IMR-90 (cell line): ENCODE measurements at regions not wholly inside any gene's neighbourhood (a gene's known extent, or its start where the extent isn't known, plus 50 kb on each side); places are given as distances from the start of the nearest gene placed in this dataset.

ENCODE experiments used
- ATAC-seq: fragments of 200-7000 bp; cut with Tn5 transposase; 2 replicates; pipeline ENCODE4 v1.9.1; 2020; ENCODE audit warnings: low read depth, mild to moderate bottlenecking, moderate library complexity
- BruUV-seq: library from RNA; stranded (reverse); fragments of 400-500 nt; replicated peaks from 2 replicates; lab custom pipeline; 2021; lab: Mats Ljungman, UMichigan
- CTCF ChIA-PET: fragments of 300-600 bp; formaldehyde crosslinking; extraction: SDS; loops from one replicate; lab custom pipeline; 2021; ENCODE audit warnings: antibody characterized with exemption; lab: Yijun Ruan, JAX
- POLR2A ChIA-PET: fragments of 300-600 bp; sonication (Branson Sonifier 250); formaldehyde crosslinking; loops from one replicate; lab custom pipeline; 2022; ENCODE audit warnings: antibody characterized with exemption; ENCODE audit not compliant: unreplicated experiment; lab: Charles Lee
- DNase-seq: peaks from one replicate; pipeline ENCODE4 v3.0.0; 2013
- H2AFZ ChIP-seq: replicated peaks from 2 replicates; pipeline ENCODE3; 2013; ENCODE audit warnings: low read length, mild to moderate bottlenecking; ENCODE audit not compliant: poor library complexity
- H2AK5ac ChIP-seq: 2 replicates; pipeline ENCODE4 v1.6.1; 2013; ENCODE audit warnings: low read depth, low read length, inconsistent platforms
- H2AK9ac ChIP-seq: replicated peaks from 2 replicates; pipeline ENCODE3; 2013; ENCODE audit warnings: mild to moderate bottlenecking, low read depth, low read length, moderate library complexity; ENCODE audit not compliant: poor library complexity
- H2BK120ac ChIP-seq: 2 replicates; pipeline ENCODE4 v1.6.1; 2013; ENCODE audit warnings: low read depth, low read length, inconsistent platforms
- H2BK15ac ChIP-seq: 3 replicates; pipeline ENCODE4 v1.6.1; 2013; ENCODE audit warnings: low read depth, low read length, inconsistent platforms
- H2BK20ac ChIP-seq: 2 replicates; pipeline ENCODE4 v1.6.1; 2013; ENCODE audit warnings: low read depth, mild to moderate bottlenecking, inconsistent platforms, low read length, moderate library complexity
- H2BK5ac ChIP-seq: 2 replicates; pipeline ENCODE4 v1.6.1; 2013; ENCODE audit warnings: mild to moderate bottlenecking, low read depth, low read length, inconsistent platforms; ENCODE audit not compliant: poor library complexity, severe bottlenecking
- H3K14ac ChIP-seq: replicated peaks from 2 replicates; pipeline ENCODE4 v1.6.1; 2013; ENCODE audit warnings: low read depth, low read length, inconsistent platforms
- H3K18ac ChIP-seq: 2 replicates; pipeline ENCODE4 v1.6.1; 2013; ENCODE audit warnings: low read depth, low read length, control low read depth
- H3K23ac ChIP-seq: 2 replicates; pipeline ENCODE4 v1.6.1; 2013; ENCODE audit warnings: low read depth, low read length, inconsistent platforms
- H3K27ac ChIP-seq: 2 replicates; pipeline ENCODE4 v1.5.1; 2013; ENCODE audit warnings: mild to moderate bottlenecking, control low read depth, low read length; ENCODE audit not compliant: insufficient read depth
- H3K27me3 ChIP-seq: 2 replicates; pipeline ENCODE4 v1.6.1; 2013; ENCODE audit warnings: low read length; ENCODE audit not compliant: control insufficient read depth, insufficient read depth
- H3K36me3 ChIP-seq: 2 replicates; pipeline ENCODE4 v1.6.1; 2013; ENCODE audit warnings: low read length, mixed read lengths; ENCODE audit not compliant: control insufficient read depth, insufficient read depth
- H3K4ac ChIP-seq: 2 replicates; pipeline ENCODE4 v1.6.1; 2013; ENCODE audit warnings: low read depth, low read length, inconsistent platforms
- H3K4me1 ChIP-seq: 2 replicates; pipeline ENCODE4 v1.6.1; 2013; ENCODE audit warnings: low read length, mixed read lengths; ENCODE audit not compliant: control insufficient read depth, insufficient read depth
- H3K4me2 ChIP-seq: 2 replicates; pipeline ENCODE4 v1.6.1; 2013; ENCODE audit warnings: low read depth, mild to moderate bottlenecking, control low read depth, low read length, moderate library complexity
- H3K4me3 ChIP-seq: 2 replicates; pipeline ENCODE4 v1.5.1; 2013; ENCODE audit warnings: low read depth, mild to moderate bottlenecking, control low read depth, low read length, moderate library complexity; ENCODE audit not compliant: insufficient read depth
- H3K56ac ChIP-seq: 2 replicates; pipeline ENCODE4 v1.6.1; 2013; ENCODE audit warnings: low read length, inconsistent platforms; ENCODE audit not compliant: insufficient read depth; ENCODE audit errors: extremely low read depth
- H3K79me1 ChIP-seq, 2 experiments: 2 replicates each; pipeline ENCODE4 v1.6.1; 2013; ENCODE audit warnings: low read length in 2 of 2, inconsistent platforms in 1 of 2, low read depth in 1 of 2
- H3K9ac ChIP-seq: 2 replicates; pipeline ENCODE4 v1.6.1; 2013; ENCODE audit warnings: low read depth, low read length, control low read depth
- H3K9me1 ChIP-seq: 2 replicates; pipeline ENCODE4 v1.6.1; 2013; ENCODE audit warnings: low read length, inconsistent platforms; ENCODE audit not compliant: insufficient read depth
- H3K9me3 ChIP-seq: 2 replicates; pipeline ENCODE4 v1.6.1; 2013; ENCODE audit warnings: low read length; ENCODE audit not compliant: control insufficient read depth, insufficient read depth
- H4K20me1 ChIP-seq: 2 replicates; pipeline ENCODE4 v1.6.1; 2013; ENCODE audit warnings: low read length, inconsistent platforms; ENCODE audit not compliant: insufficient read depth
- H4K5ac ChIP-seq: 2 replicates; pipeline ENCODE4 v1.6.1; 2013; ENCODE audit warnings: mild to moderate bottlenecking, low read depth, low read length, control low read depth
- H4K8ac ChIP-seq, 2 experiments: 2 replicates each; pipeline ENCODE4 v1.6.1; 2013; ENCODE audit warnings: low read depth in 2 of 2, low read length in 2 of 2, control low read depth in 1 of 2, inconsistent platforms in 1 of 2
- H4K91ac ChIP-seq: 2 replicates; pipeline ENCODE4 v1.6.1; 2013; ENCODE audit warnings: low read depth, low read length, inconsistent platforms; ENCODE audit not compliant: insufficient read depth
- BHLHE40 ChIP-seq: fragments of 150-350 bp; IDR thresholded peaks from 2 replicates; pipeline ENCODE4 v1.6.1; 2016; ENCODE audit warnings: mild to moderate bottlenecking, low read depth, low read length
- FOS ChIP-seq: fragments of 150-350 bp; IDR thresholded peaks from 2 replicates; pipeline ENCODE4 v1.6.1; 2016; ENCODE audit warnings: low read depth, low read length
- MXI1 ChIP-seq: IDR thresholded peaks from 2 replicates; pipeline ENCODE4 v1.6.1; 2012; ENCODE audit warnings: low read depth, mild to moderate bottlenecking, low read length, moderate library complexity, borderline replicate concordance
- POLR2A ChIP-seq: IDR thresholded peaks from 2 replicates; pipeline ENCODE4 v1.6.1; 2012; ENCODE audit warnings: mild to moderate bottlenecking, low read depth, low read length
- RAD21 ChIP-seq: IDR thresholded peaks from 2 replicates; pipeline ENCODE4 v1.6.1; 2012; ENCODE audit warnings: low read length, improper control_type of control experiment
- RCOR1 ChIP-seq: IDR thresholded peaks from 2 replicates; pipeline ENCODE4 v1.6.1; 2012; ENCODE audit warnings: mild to moderate bottlenecking, low read length, improper control_type of control experiment; ENCODE audit not compliant: insufficient replicate concordance
- WGBS, 2 experiments: methylation state at CpG; one replicate each; pipeline versions ENCODE4 v1.1.5 to v1.1.7; 2013; ENCODE audit warnings: missing lambda C conversion rate in 2 of 2; ENCODE audit not compliant: insufficient read length in 1 of 2; ENCODE audit errors: extremely low coverage in 2 of 2; 5-methylcytosine and 5-hydroxymethylcytosine counted together
- dilution Hi-C: fragments of 300-500 bp; cut with HindIII; formaldehyde crosslinking; loops from one replicate; pipeline ENCODE4 v1.14.3; 2018; ENCODE audit warnings: low sequenced_read_pairs; ENCODE audit not compliant: unreplicated experiment
- in situ Hi-C: fragments of 300-500 bp; cut with MboI; formaldehyde crosslinking; loops from 3 replicates; pipeline ENCODE4 v1.14.3; 2019; ENCODE audit warnings: low sequenced_read_pairs, inconsistent platforms, mixed read lengths
- intact Hi-C: fragments of 100-400 bp; cut with micrococcal nuclease; formaldehyde crosslinking; loops from 2 replicates; pipeline ENCODE4 v1.10.0; 2022
- TF ChIP-seq, protein P1 (sequence below): conservative IDR thresholded peaks from 2 replicates; pipeline ENCODE4 v1.5.1; 2012; ENCODE audit warnings: mild to moderate bottlenecking, low read depth, low read length, improper control_type of control experiment

DNA sequence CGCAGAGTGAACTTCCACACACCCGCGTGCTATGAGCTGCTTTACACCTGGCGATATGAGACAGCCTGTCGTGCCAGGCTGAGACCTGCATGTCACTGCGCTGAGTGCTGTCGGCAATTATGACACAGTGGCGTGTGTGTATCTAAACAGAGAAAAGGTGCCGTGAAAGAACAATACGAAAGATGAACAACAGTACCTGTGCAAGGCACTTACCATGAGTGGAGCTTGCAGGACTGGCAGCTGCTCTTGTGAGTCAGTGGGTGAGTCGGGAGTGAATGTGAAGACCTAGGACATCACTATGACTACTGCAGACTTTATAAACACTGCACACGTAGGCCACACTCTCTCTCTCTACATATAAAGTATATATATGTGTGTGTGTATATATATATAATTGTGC lies 68.5 kb upstream of the DUSP22 start:
- Histone ChIP-seq H2AFZ (no peak overlapping the region), H3K23ac (no peak overlapping the region), H2BK20ac (no peak overlapping the region), H3K4me1 (peaks cover 7% of the 10 kb centered on the region), H2AK9ac (no peak overlapping the region), H3K4me2 (no peak overlapping the region), H4K8ac (no peak overlapping the region), H2BK120ac (no peak overlapping the region), H3K36me3 (no peaks in the 10 kb centered on the region), H3K56ac (no peak overlapping the region), H3K9me1 (peaks cover 3% of the 10 kb centered on the region; the same call in 1 of the 2 replicates), H3K9ac (no peak overlapping the region), H3K79me1 (no peaks in the 10 kb centered on the region), H3K27me3 (no peaks in the 10 kb centered on the region), H3K4ac (no peak overlapping the region), H2BK15ac (no peak overlapping the region), H2BK5ac (no peak overlapping the region), H4K20me1 (no peaks in the 10 kb centered on the region), H3K9me3 (no peaks in the 10 kb centered on the region), H3K4me3 (no peak overlapping the region), H4K91ac (no peak overlapping the region), H3K18ac (no peak overlapping the region), H4K5ac (no peak overlapping the region), H3K27ac (no peak overlapping the region), H3K14ac (no peak overlapping the region), H2AK5ac (no peak overlapping the region)
- no TSS peak for BruUV-seq
- ChIA-PET POLR2A (no interaction called here), CTCF (no interaction called here)
- intact Hi-C loops (loop anchor here (5.0 kb wide), 1 partner anchor 69 kb away; the partner anchor contains the start of gene DUSP22), in situ Hi-C loops (no loop called here), dilution Hi-C loops (no loop called here)
- peak; percentile 30; the same call in 1 of the 2 replicates for TF ChIP-seq FOS
- no peak for TF ChIP-seq RCOR1
- TF ChIP-seq BHLHE40 = no peak
- no peak for TF ChIP-seq MXI1
- TF ChIP-seq RAD21 = no peak
- TF ChIP-seq POLR2A = no peak
- TF ChIP-seq, protein P1, sequence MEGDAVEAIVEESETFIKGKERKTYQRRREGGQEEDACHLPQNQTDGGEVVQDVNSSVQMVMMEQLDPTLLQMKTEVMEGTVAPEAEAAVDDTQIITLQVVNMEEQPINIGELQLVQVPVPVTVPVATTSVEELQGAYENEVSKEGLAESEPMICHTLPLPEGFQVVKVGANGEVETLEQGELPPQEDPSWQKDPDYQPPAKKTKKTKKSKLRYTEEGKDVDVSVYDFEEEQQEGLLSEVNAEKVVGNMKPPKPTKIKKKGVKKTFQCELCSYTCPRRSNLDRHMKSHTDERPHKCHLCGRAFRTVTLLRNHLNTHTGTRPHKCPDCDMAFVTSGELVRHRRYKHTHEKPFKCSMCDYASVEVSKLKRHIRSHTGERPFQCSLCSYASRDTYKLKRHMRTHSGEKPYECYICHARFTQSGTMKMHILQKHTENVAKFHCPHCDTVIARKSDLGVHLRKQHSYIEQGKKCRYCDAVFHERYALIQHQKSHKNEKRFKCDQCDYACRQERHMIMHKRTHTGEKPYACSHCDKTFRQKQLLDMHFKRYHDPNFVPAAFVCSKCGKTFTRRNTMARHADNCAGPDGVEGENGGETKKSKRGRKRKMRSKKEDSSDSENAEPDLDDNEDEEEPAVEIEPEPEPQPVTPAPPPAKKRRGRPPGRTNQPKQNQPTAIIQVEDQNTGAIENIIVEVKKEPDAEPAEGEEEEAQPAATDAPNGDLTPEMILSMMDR = no peak
- no peak; the same call in 1 of the 2 replicates for ATAC-seq
- DNase-seq = peak; percentile 86
- 91% methylated on average over 5 of the region's 12 CpGs; no CpG with 5 or more reads in 1 of the 2 experiments for WGBS, 2 experiments
